Activated CD8-positive, alpha-beta T cell treated with anti-CD3 and anti-CD28 coated beads for 36 hours (primary cell): ENCODE measurements at regions not wholly inside any gene's neighbourhood (a gene's known extent, or its start where the extent isn't known, plus 50 kb on each side); places are given as distances from the start of the nearest gene placed in this dataset.

Experiments
- ATAC-seq: fragments of 200-7000 bp; cut with Tn5 transposase; one replicate; pipeline ENCODE4 v1.10.0; 2021; ENCODE audit warnings: mild to moderate bottlenecking, moderate library complexity
- CTCF ChIA-PET: fragments of 350-600 bp; sonication (Branson Sonifier 250); formaldehyde crosslinking; loops from one replicate; lab custom pipeline; 2021; ENCODE audit warnings: antibody characterized with exemption; lab: Charles Lee
- POLR2A ChIA-PET: fragments of 350-600 bp; sonication (Branson Sonifier 250); formaldehyde crosslinking; loops from one replicate; lab custom pipeline; 2021; ENCODE audit warnings: antibody characterized with exemption; lab: Charles Lee
- DNase-seq: peaks from one replicate; pipeline ENCODE4 v3.0.0-alpha.2; 2020
- H3K27ac Mint-ChIP-seq: one replicate; pipeline ENCODE4 v1.8.0; 2021; ENCODE audit warnings: mild to moderate bottlenecking, mixed read lengths
- H3K27me3 Mint-ChIP-seq: one replicate; pipeline ENCODE4 v1.8.0; 2021; ENCODE audit warnings: mixed read lengths
- H3K36me3 Mint-ChIP-seq: one replicate; pipeline ENCODE4 v1.8.0; 2021; ENCODE audit warnings: low read depth, mixed read lengths
- H3K4me1 Mint-ChIP-seq: one replicate; pipeline ENCODE4 v1.8.0; 2021; ENCODE audit warnings: low read depth, mixed read lengths
- H3K4me3 Mint-ChIP-seq: one replicate; pipeline ENCODE4 v1.8.0; 2021; ENCODE audit warnings: mild to moderate bottlenecking, moderate library complexity, mixed read lengths
- H3K9me3 Mint-ChIP-seq: one replicate; pipeline ENCODE4 v1.8.0; 2021; ENCODE audit warnings: mixed read lengths
- CTCF ChIP-seq: fragments of 200-600 bp; IDR thresholded peaks from one replicate; pipeline ENCODE4 v1.8.0; 2022; ENCODE audit warnings: antibody characterized with exemption, mild to moderate bottlenecking
- intact Hi-C: fragments of 100-400 bp; cut with micrococcal nuclease; formaldehyde crosslinking; loops from one replicate; pipeline ENCODE4 v1.10.0; 2022

- no peak for TF ChIP-seq CTCF
- CTCF ChIA-PET, result no interaction called here
- intact Hi-C loops, result no loop called here
- POLR2A ChIA-PET, result no interaction called here
- H3K27me3 Mint-ChIP-seq, result no peaks in the 10 kb centered on the region
- ATAC-seq (no peak), DNase-seq (no peak)
- H3K27ac Mint-ChIP-seq, result no peak overlapping the region
- no peaks in the 10 kb centered on the region for H3K4me1 Mint-ChIP-seq
- H3K4me3 Mint-ChIP-seq, result no peak overlapping the region
- H3K36me3 Mint-ChIP-seq, result no peaks in the 10 kb centered on the region
- H3K9me3 Mint-ChIP-seq, result no peaks in the 10 kb centered on the region
Measured at GRCh38 chr2:2875831-2876230, 501.8 kb downstream of the EIPR1 start.

GRCh38 chr2:2875296-2875695 is 502.3 kb downstream of the EIPR1 start:
- H3K9me3 Mint-ChIP-seq, result no peaks in the 10 kb centered on the region
- H3K4me3 Mint-ChIP-seq, result no peak overlapping the region
- CTCF ChIA-PET, result interaction anchor here (0.9 kb wide), 1 partner anchor 177 kb away, joined by 3 read pairs; no protein-coding TSS in a partner anchor
- POLR2A ChIA-PET, result interaction anchor here (0.6 kb wide), 1 partner anchor 1706 kb away, joined by 3 read pairs; no protein-coding TSS in a partner anchor
- H3K4me1 Mint-ChIP-seq, result no peaks in the 10 kb centered on the region
- no peaks in the 10 kb centered on the region for H3K27me3 Mint-ChIP-seq
- DNase-seq (no peak), ATAC-seq (no peak)
- H3K36me3 Mint-ChIP-seq, result no peaks in the 10 kb centered on the region
- TF ChIP-seq CTCF, result no peak
- intact Hi-C loops, result no loop called here
- H3K27ac Mint-ChIP-seq, result no peak overlapping the region

- no peak overlapping the region for H3K4me3 Mint-ChIP-seq
- POLR2A ChIA-PET, result interaction anchor here (0.6 kb wide), 1 partner anchor 1706 kb away, joined by 3 read pairs; no protein-coding TSS in a partner anchor
- no peaks in the 10 kb centered on the region for H3K9me3 Mint-ChIP-seq
- no peak overlapping the region for H3K27ac Mint-ChIP-seq
- intact Hi-C loops, result no loop called here
- TF ChIP-seq CTCF, result no peak
- H3K27me3 Mint-ChIP-seq, result no peaks in the 10 kb centered on the region
- CTCF ChIA-PET, result interaction anchor here (0.9 kb wide), 1 partner anchor 177 kb away, joined by 3 read pairs; no protein-coding TSS in a partner anchor
- H3K4me1 Mint-ChIP-seq, result no peaks in the 10 kb centered on the region
- H3K36me3 Mint-ChIP-seq, result no peaks in the 10 kb centered on the region
- no peak for DNase-seq
- no peak for ATAC-seq
Measured at GRCh38 chr2:2874805-2875204, 502.8 kb downstream of the EIPR1 start.

DNA sequence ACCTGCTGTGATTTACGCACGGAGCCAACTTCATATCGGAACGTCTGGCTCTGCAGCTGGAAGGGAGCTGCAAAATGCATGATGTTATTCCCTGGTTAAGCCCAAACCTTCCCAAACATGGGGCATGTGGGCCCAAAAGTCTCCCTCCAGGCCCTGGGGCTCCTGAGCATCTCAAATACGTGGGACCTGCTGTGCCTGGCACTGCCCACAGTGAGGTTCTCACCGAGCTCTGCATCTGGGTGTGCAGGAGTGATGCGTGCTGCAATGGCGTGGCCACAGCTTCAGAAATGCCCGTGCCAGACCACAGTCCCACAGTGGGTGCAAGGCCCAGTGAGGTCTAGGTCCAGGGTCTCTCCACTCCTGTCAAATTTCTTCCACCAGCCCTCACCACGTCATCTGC is 503.3 kb downstream of the EIPR1 start:
- H3K27me3 Mint-ChIP-seq, result no peaks in the 10 kb centered on the region
- H3K36me3 Mint-ChIP-seq, result no peaks in the 10 kb centered on the region
- DNase-seq (no peak), ATAC-seq (no peak)
- CTCF ChIA-PET, result interaction anchor here (0.9 kb wide), 1 partner anchor 176 kb away, joined by 3 read pairs; no protein-coding TSS in a partner anchor
- POLR2A ChIA-PET, result no interaction called here
- no peak for TF ChIP-seq CTCF
- intact Hi-C loops, result no loop called here
- no peak overlapping the region for H3K4me3 Mint-ChIP-seq
- no peaks in the 10 kb centered on the region for H3K9me3 Mint-ChIP-seq
- no peaks in the 10 kb centered on the region for H3K4me1 Mint-ChIP-seq
- no peak overlapping the region for H3K27ac Mint-ChIP-seq

- intact Hi-C loops, result no loop called here
- Mint-ChIP-seq H3K27ac (no peak overlapping the region), H3K9me3 (no peaks in the 10 kb centered on the region), H3K36me3 (no peaks in the 10 kb centered on the region), H3K4me1 (no peaks in the 10 kb centered on the region), H3K27me3 (no peaks in the 10 kb centered on the region), H3K4me3 (no peak overlapping the region)
- ATAC-seq, result no peak
- ChIA-PET POLR2A (no interaction called here), CTCF (no interaction called here)
- no peak for DNase-seq
- no peak for TF ChIP-seq CTCF
Measured at GRCh38 chr2:2873450-2873811, 504.2 kb downstream of the EIPR1 start.
